HEK293T (cell line): ENCODE measurements at regions not wholly inside any gene's neighbourhood (a gene's known extent, or its start where the extent isn't known, plus 50 kb on each side); places are given as distances from the start of the nearest gene placed in this dataset.

Experiments used
- ARNT ChIP-seq: fragments of 450-650 bp; IDR thresholded peaks from 2 replicates; pipeline ENCODE4 v1.6.1; 2017; ENCODE audit warnings: mild to moderate bottlenecking
- BHLHE40 ChIP-seq: fragments of 450-650 bp; IDR thresholded peaks from 2 replicates; pipeline ENCODE4 v1.6.1; 2016; ENCODE audit warnings: mild to moderate bottlenecking, moderate library complexity, borderline replicate concordance
- ELF4 ChIP-seq: fragments of 450-650 bp; IDR thresholded peaks from 2 replicates; pipeline ENCODE4 v1.6.1; 2017; ENCODE audit warnings: antibody characterized with exemption
- FOXA1 ChIP-seq: fragments of 450-650 bp; IDR thresholded peaks from 2 replicates; pipeline ENCODE4 v1.6.1; 2016; ENCODE audit warnings: mild to moderate bottlenecking
- FOXK2 ChIP-seq: fragments of 450-650 bp; IDR thresholded peaks from 2 replicates; pipeline ENCODE4 v1.6.1; 2016; ENCODE audit warnings: mild to moderate bottlenecking
- FOXM1 ChIP-seq: fragments of 450-650 bp; IDR thresholded peaks from 2 replicates; pipeline ENCODE4 v1.6.1; 2017; ENCODE audit warnings: mild to moderate bottlenecking, borderline replicate concordance
- HDGF ChIP-seq: fragments of 450-650 bp; IDR thresholded peaks from 2 replicates; pipeline ENCODE4 v1.6.1; 2017; ENCODE audit warnings: antibody characterized with exemption, borderline replicate concordance
- LEF1 ChIP-seq: fragments of 450-650 bp; IDR thresholded peaks from 2 replicates; pipeline ENCODE4 v1.6.1; 2017; ENCODE audit warnings: mild to moderate bottlenecking, borderline replicate concordance
- NFRKB ChIP-seq: fragments of 450-650 bp; IDR thresholded peaks from 2 replicates; pipeline ENCODE4 v1.6.1; 2016; ENCODE audit warnings: mild to moderate bottlenecking, moderate library complexity
- PKNOX1 ChIP-seq: fragments of 450-650 bp; IDR thresholded peaks from 2 replicates; pipeline ENCODE4 v1.6.1; 2016
- SUZ12 ChIP-seq: fragments of 450-650 bp; IDR thresholded peaks from 2 replicates; pipeline ENCODE4 v1.6.1; 2016; ENCODE audit warnings: mild to moderate bottlenecking
- TARDBP ChIP-seq: fragments of 450-650 bp; IDR thresholded peaks from 2 replicates; pipeline ENCODE4 v1.6.1; 2016

GRCh38 chr20:24742989-24743388 is 206.1 kb upstream of the CST7 start:
- TF ChIP-seq SUZ12 (no peak), HDGF (no peak), ELF4 (no peak), BHLHE40 (no peak), ARNT (no peak), FOXA1 (no peak), NFRKB (no peak), FOXK2 (no peak), PKNOX1 (no peak), FOXM1 (no peak), LEF1 (no peak), TARDBP (no peak)
